ENCODE measurements at regions not wholly inside any gene's neighbourhood (a gene's known extent, or its start where the extent isn't known, plus 50 kb on each side); places are given as distances from the start of the nearest gene placed in this dataset.

DNA sequence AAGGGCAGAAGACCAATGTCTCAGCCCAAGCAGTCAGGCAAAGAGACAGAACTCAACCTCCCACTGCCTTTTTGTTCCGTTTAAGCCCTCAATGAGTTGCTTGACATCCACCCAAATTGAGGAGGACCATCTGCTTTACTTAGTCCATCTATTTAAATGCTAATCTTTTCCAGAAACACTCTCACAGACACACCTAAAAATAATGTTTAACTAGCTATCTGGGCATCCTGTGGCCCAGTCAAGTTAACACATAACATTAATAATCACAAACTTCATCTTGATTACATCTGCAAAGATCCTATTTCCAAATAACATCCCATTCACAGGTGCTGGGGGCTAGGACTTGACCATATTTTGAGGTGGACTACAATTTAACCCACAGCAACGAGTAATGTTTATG is 115.7 kb downstream of the RAB11FIP2 start:
- H3K9me3 ChIP-seq = no peaks in the 10 kb centered on the region
- DNase-seq = no peak
- H3K9ac ChIP-seq (ENCODE audit: low read depth in 2 of 2, low read length in 2 of 2) = no peak overlapping the region
- H3K36me3 ChIP-seq = no peaks in the 10 kb centered on the region
- no peak for TF ChIP-seq CTCF (IDR thresholded peaks at IDR 0.05)
- H3K4me3 ChIP-seq = no peak overlapping the region
- no peaks in the 10 kb centered on the region for H3K4me1 ChIP-seq
- H3K27me3 ChIP-seq = no peaks in the 10 kb centered on the region
- no peak overlapping the region for H3K27ac ChIP-seq
- intact Hi-C loops (cut with DNase I) = no loop called here

GRCh38 chr10:117933036-117933435 is 113.7 kb downstream of the RAB11FIP2 start:
- no peaks in the 10 kb centered on the region for H3K27me3 ChIP-seq
- H3K9ac ChIP-seq (ENCODE audit: low read depth in 2 of 2, low read length in 2 of 2) = no peak overlapping the region
- intact Hi-C loops (cut with DNase I) = no loop called here

GRCh38 chr10:117934477-117934876 is 112.3 kb downstream of the RAB11FIP2 start:
- Histone ChIP-seq H3K4me3 (no peak overlapping the region), H3K27me3 (no peaks in the 10 kb centered on the region), H3K9me3 (no peaks in the 10 kb centered on the region), H3K4me1 (no peaks in the 10 kb centered on the region), H3K9ac (ENCODE audit: low read depth in 2 of 2, low read length in 2 of 2) (no peak overlapping the region), H3K36me3 (no peaks in the 10 kb centered on the region), H3K27ac (no peak overlapping the region)
- DNase-seq = no peak
- no peak for TF ChIP-seq CTCF (IDR thresholded peaks at IDR 0.05)
- intact Hi-C loops (cut with DNase I) = no loop called here

More at GRCh38 chr10:117933036-117933435, 113.7 kb downstream of the RAB11FIP2 start:
- H3K4me1 ChIP-seq = no peaks in the 10 kb centered on the region
- H3K27ac ChIP-seq = no peak overlapping the region
- H3K9me3 ChIP-seq = no peaks in the 10 kb centered on the region
- H3K4me3 ChIP-seq = no peak overlapping the region
- no peaks in the 10 kb centered on the region for H3K36me3 ChIP-seq
- DNase-seq = no peak
- no peak for TF ChIP-seq CTCF (IDR thresholded peaks at IDR 0.05)

GRCh38 chr10:117936141-117936540 is 110.6 kb downstream of the RAB11FIP2 start:
- no peak for TF ChIP-seq CTCF (IDR thresholded peaks at IDR 0.05)
- DNase-seq = no peak
- Histone ChIP-seq H3K4me3 (no peak overlapping the region), H3K27me3 (no peaks in the 10 kb centered on the region), H3K9me3 (no peaks in the 10 kb centered on the region), H3K27ac (no peak overlapping the region), H3K9ac (ENCODE audit: low read depth in 2 of 2, low read length in 2 of 2) (no peak overlapping the region), H3K36me3 (no peaks in the 10 kb centered on the region), H3K4me1 (no peaks in the 10 kb centered on the region)
- intact Hi-C loops (cut with DNase I) = no loop called here

DNA sequence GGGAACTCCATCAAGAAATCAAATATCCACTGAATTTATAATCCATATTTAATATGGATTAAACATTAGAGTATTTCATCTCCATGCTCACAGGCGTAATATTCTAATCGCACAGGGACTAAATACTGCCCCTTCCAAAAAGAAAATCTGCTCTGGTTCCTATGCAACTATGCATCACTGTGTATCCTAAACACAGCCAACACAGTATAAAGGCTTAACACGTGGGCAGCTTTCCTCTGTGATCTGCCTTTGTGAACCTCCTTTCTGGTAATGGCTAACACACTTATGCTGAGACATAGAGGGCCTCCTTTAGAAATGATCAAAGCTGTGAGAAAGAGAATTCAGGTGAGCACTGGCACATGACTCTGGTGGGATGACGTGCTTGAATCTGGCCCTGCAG is 110.2 kb downstream of the RAB11FIP2 start:
- no peak for TF ChIP-seq CTCF (IDR thresholded peaks at IDR 0.05)
- Histone ChIP-seq H3K27me3 (no peaks in the 10 kb centered on the region), H3K4me1 (no peaks in the 10 kb centered on the region), H3K9ac (ENCODE audit: low read depth in 2 of 2, low read length in 2 of 2) (no peak overlapping the region), H3K36me3 (no peaks in the 10 kb centered on the region), H3K27ac (no peak overlapping the region), H3K4me3 (no peak overlapping the region), H3K9me3 (no peaks in the 10 kb centered on the region)
- intact Hi-C loops (cut with DNase I) = no loop called here
- no peak for DNase-seq

GRCh38 chr10:117936976-117937375 is 109.8 kb downstream of the RAB11FIP2 start:
- intact Hi-C loops (cut with DNase I) = no loop called here
- H3K27ac ChIP-seq = no peak overlapping the region
- no peaks in the 10 kb centered on the region for H3K27me3 ChIP-seq

More at GRCh38 chr10:117936976-117937375, 109.8 kb downstream of the RAB11FIP2 start:
- Histone ChIP-seq H3K4me1 (no peaks in the 10 kb centered on the region), H3K9ac (ENCODE audit: low read depth in 2 of 2, low read length in 2 of 2) (no peak overlapping the region), H3K36me3 (no peaks in the 10 kb centered on the region), H3K9me3 (no peaks in the 10 kb centered on the region), H3K4me3 (no peak overlapping the region)
- no peak for DNase-seq
- TF ChIP-seq CTCF (IDR thresholded peaks at IDR 0.05) = no peak

Measured in colonic mucosa (tissue), 4 donors.